Ishikawa (cell line): ENCODE measurements at regions not wholly inside any gene's neighbourhood (a gene's known extent, or its start where the extent isn't known, plus 50 kb on each side); places are given as distances from the start of the nearest gene placed in this dataset.

Experiments used
- CEBPB ChIP-seq: IDR thresholded peaks from 2 replicates; pipeline ENCODE4 v1.6.1; 2012
- CREB1 ChIP-seq: IDR thresholded peaks from 2 replicates; pipeline ENCODE4 v1.6.1; 2012; ENCODE audit warnings: low read depth
- EGR1 ChIP-seq: IDR thresholded peaks from 2 replicates; pipeline ENCODE4 v1.6.1; 2012
- EP300 ChIP-seq: IDR thresholded peaks from 2 replicates; pipeline ENCODE4 v1.6.1; 2012; ENCODE audit warnings: borderline replicate concordance
- FOXM1 ChIP-seq: IDR thresholded peaks from 2 replicates; pipeline ENCODE4 v1.6.1; 2012; ENCODE audit warnings: low read depth, borderline replicate concordance
- MAX ChIP-seq: IDR thresholded peaks from 2 replicates; pipeline ENCODE4 v1.6.1; 2012
- NFIC ChIP-seq: IDR thresholded peaks from 2 replicates; pipeline ENCODE4 v1.6.1; 2012
- RAD21 ChIP-seq: IDR thresholded peaks from 2 replicates; pipeline ENCODE4 v1.6.1; 2012; ENCODE audit warnings: low read depth
- TAF1 ChIP-seq: IDR thresholded peaks from 2 replicates; pipeline ENCODE4 v1.6.1; 2012; ENCODE audit warnings: low read depth, mild to moderate bottlenecking
- TCF12 ChIP-seq: IDR thresholded peaks from 2 replicates; pipeline ENCODE4 v1.6.1; 2012; ENCODE audit warnings: low read depth
- TEAD4 ChIP-seq: IDR thresholded peaks from 2 replicates; pipeline ENCODE4 v1.6.1; 2012
- USF1 ChIP-seq: IDR thresholded peaks from 2 replicates; pipeline ENCODE4 v1.6.1; 2012
- YY1 ChIP-seq: IDR thresholded peaks from 2 replicates; pipeline ENCODE4 v1.6.1; 2012; ENCODE audit warnings: low read depth
- ZBTB7A ChIP-seq: IDR thresholded peaks from 2 replicates; pipeline ENCODE4 v1.6.1; 2012; ENCODE audit warnings: low read depth
- TF ChIP-seq, protein P1 (sequence below): IDR thresholded peaks from 2 replicates; pipeline ENCODE4 v1.6.1; 2012; ENCODE audit warnings: low read depth, mild to moderate bottlenecking

- no peak for TF ChIP-seq EGR1
- TF ChIP-seq CREB1 = no peak
- TF ChIP-seq RAD21 = no peak
- no peak for TF ChIP-seq FOXM1
- no peak for TF ChIP-seq MAX
- TF ChIP-seq TCF12 = no peak
- no peak for TF ChIP-seq USF1
Measured at GRCh38 chr9:78150983-78151356, 84.9 kb upstream of the CEP78 start.

GRCh38 chr9:78150312-78150982 lies 85.4 kb upstream of the CEP78 start:
- no peak for TF ChIP-seq NFIC

DNA sequence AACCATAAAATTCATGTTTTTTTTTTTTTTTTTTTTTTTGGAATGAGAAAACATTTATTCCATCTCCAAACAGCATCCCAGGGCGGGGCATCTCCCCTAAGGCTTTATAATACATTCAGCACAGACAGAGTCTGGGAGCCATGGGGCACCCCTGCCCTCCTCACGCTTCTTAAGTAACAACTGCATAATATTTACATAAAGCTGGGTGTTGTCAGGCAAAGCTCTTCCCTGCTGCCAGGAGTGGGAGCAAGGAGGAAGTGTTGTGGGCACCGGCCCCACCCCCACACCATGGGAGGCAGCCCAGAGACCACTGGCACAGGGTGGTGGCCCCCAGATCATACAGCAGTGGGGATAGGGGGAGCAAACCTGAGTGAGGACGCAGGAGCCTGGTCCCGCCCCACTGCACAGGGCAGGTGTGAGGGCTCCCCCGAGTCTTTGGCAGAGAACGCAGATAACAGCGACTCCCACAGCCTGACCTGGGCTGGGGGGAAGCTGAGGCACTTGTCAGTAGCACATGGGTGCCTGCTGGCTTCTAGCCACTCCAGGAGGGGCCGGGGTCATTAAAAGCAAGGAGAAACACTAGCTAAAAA lies 86.1 kb upstream of the CEP78 start:
- no peak for TF ChIP-seq NFIC
- no peak for TF ChIP-seq CEBPB
- TF ChIP-seq USF1 = no peak
- no peak for TF ChIP-seq TCF12
- no peak for TF ChIP-seq TAF1
- TF ChIP-seq CREB1 = no peak
- TF ChIP-seq, protein P1, sequence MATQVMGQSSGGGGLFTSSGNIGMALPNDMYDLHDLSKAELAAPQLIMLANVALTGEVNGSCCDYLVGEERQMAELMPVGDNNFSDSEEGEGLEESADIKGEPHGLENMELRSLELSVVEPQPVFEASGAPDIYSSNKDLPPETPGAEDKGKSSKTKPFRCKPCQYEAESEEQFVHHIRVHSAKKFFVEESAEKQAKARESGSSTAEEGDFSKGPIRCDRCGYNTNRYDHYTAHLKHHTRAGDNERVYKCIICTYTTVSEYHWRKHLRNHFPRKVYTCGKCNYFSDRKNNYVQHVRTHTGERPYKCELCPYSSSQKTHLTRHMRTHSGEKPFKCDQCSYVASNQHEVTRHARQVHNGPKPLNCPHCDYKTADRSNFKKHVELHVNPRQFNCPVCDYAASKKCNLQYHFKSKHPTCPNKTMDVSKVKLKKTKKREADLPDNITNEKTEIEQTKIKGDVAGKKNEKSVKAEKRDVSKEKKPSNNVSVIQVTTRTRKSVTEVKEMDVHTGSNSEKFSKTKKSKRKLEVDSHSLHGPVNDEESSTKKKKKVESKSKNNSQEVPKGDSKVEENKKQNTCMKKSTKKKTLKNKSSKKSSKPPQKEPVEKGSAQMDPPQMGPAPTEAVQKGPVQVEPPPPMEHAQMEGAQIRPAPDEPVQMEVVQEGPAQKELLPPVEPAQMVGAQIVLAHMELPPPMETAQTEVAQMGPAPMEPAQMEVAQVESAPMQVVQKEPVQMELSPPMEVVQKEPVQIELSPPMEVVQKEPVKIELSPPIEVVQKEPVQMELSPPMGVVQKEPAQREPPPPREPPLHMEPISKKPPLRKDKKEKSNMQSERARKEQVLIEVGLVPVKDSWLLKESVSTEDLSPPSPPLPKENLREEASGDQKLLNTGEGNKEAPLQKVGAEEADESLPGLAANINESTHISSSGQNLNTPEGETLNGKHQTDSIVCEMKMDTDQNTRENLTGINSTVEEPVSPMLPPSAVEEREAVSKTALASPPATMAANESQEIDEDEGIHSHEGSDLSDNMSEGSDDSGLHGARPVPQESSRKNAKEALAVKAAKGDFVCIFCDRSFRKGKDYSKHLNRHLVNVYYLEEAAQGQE = no peak
- no peak for TF ChIP-seq TEAD4
- no peak for TF ChIP-seq ZBTB7A
- no peak for TF ChIP-seq FOXM1
- TF ChIP-seq MAX = no peak

GRCh38 chr9:78146241-78146640 lies 89.6 kb upstream of the CEP78 start:
- TF ChIP-seq FOXM1 (no peak), EP300 (no peak), TCF12 (no peak), EGR1 (no peak), TAF1 (no peak), YY1 (no peak), ZBTB7A (no peak), MAX (no peak), CEBPB (no peak), RAD21 (no peak), NFIC (no peak), USF1 (no peak)
- TF ChIP-seq, protein P1 = no peak

GRCh38 chr9:78144663-78145377 lies 91.1 kb upstream of the CEP78 start:
- TF ChIP-seq TEAD4 (no peak), EP300 (no peak), RAD21 (no peak), TAF1 (no peak), MAX (no peak), CEBPB (no peak), CREB1 (no peak), USF1 (no peak), EGR1 (no peak), YY1 (no peak), TCF12 (no peak), FOXM1 (no peak), NFIC (no peak)
- TF ChIP-seq, protein P1 = no peak
